ENCODE measurements at regions not wholly inside any gene's neighbourhood (a gene's known extent, or its start where the extent isn't known, plus 50 kb on each side); places are given as distances from the start of the nearest gene placed in this dataset.

- TF ChIP-seq CTCF (IDR thresholded peaks at IDR 0.05) (no peak), POLR2A (IDR thresholded peaks at IDR 0.05) (no peak)
These were observed 667.3 kb downstream of the ACTL7B start for GRCh38 chr9:108188482-108188881.

Measured in adrenal gland (tissue), 5 donors.